Posterior cingulate gyrus (tissue), 11 donors: ENCODE measurements at regions not wholly inside any gene's neighbourhood (a gene's known extent, or its start where the extent isn't known, plus 50 kb on each side); places are given as distances from the start of the nearest gene placed in this dataset.

Experiments
- DNase-seq, 10 donors: peaks; one replicate each; pipeline versions ENCODE4 v3.0.0 to v3.0.0-alpha.2; 2020 to 2021; ENCODE audit warnings: mixed read lengths in 3 of 10
- intact Hi-C: fragments of 100-400 bp; cut with DNase I; formaldehyde crosslinking; loops from one replicate; pipeline ENCODE4 v1.15.1; 2023

DNA sequence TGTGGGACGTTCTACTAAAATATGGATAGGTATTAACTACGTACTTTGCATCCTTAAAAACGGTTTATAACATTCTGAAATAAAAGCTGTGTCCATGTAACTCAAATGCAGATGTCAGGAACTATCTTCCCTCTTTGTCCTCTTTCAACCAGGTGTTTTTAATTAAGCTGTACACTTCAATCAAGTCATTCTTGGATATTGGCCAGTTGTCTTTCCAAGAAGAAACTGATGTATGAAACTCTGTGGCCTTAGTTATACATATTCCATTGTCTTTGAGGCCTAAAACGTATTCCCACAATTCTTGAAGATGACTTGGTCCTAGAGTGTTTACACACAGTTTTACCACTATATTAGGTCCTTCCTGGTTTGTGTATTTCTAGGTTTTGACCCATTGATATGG is 249.0 kb upstream of the CNTN5 start:
- DNase-seq = no peak
- intact Hi-C loops = no loop called here

DNA sequence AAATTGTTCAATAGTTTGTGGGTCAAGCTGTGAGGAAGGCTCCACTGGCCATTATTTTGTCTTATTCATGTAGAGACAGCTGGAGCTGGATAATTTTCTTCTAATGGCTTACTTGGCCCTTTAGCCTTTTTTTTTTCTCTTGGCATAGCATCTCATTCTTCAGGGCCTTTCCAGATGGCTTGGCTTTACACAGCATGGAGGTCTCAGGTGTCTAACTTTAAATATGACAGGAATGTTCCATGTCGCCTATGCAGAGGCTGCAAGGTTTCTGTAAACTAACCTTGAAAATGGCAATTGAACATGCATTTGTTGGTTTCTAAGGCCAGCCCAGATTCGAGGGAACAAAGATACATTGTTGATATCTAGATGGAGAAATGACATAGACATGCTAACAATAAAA is 247.9 kb upstream of the CNTN5 start:
- DNase-seq = no peak
- intact Hi-C loops = no loop called here

DNA sequence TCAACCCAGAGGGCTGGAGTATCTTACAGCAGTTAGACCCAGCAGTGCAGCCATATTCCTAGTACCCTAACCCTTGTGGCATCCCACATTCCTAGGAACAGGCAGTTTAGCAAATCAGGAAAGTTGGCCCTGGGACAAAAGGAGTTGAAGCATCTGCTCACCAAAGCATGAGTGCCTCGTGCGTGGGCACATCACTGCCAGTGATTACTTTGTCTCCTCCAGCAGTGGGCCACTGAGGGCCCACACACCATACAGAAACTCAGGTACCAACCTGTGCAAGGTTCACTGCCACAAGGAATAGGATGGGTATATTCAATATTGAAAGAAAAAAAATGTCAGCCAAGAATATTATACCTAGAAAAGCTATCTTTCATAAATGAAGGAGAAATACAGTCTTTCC is 227.5 kb upstream of the CNTN5 start:
- intact Hi-C loops = no loop called here
- peak in 2 of 10 donors; percentile 28 to 58 for DNase-seq

DNA sequence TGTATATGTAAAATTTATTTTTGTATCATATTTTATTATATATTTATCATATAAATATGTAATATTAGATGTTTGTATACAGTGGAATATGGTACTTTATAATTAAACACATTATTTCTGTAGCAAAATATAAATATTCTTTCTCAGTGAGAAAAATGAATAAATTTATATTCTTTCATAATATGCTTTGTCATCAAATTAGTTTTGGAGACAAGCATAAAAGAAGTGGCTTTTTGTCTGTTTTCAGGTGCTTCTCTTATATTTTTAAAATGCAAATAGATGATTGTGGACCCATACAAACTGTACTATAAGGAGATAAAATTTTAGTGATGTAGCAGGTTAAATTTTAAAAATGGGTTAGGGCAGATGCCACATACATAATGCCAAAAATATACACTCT is 222.4 kb upstream of the CNTN5 start:
- intact Hi-C loops = no loop called here
- no peak for DNase-seq

DNA sequence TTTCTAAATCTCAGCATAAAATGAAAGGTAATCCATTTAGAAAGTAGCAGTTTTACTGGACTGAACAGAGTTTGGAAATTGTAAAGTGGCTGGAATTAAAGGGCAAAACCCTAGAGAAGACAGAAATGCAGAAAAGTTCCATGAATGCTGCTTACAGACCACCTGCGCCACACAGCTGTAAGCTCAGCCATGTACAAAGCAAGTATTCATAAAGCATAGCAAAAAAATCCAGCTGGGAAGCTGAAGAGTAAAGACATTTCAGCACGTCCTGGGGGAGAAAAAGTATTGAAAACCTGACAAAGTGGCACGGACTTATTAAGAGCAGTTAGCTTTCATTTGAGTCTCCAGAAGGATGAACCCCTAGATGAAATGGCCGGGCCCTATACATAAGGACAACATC is 220.1 kb upstream of the CNTN5 start:
- intact Hi-C loops = no loop called here
- no peak for DNase-seq

DNA sequence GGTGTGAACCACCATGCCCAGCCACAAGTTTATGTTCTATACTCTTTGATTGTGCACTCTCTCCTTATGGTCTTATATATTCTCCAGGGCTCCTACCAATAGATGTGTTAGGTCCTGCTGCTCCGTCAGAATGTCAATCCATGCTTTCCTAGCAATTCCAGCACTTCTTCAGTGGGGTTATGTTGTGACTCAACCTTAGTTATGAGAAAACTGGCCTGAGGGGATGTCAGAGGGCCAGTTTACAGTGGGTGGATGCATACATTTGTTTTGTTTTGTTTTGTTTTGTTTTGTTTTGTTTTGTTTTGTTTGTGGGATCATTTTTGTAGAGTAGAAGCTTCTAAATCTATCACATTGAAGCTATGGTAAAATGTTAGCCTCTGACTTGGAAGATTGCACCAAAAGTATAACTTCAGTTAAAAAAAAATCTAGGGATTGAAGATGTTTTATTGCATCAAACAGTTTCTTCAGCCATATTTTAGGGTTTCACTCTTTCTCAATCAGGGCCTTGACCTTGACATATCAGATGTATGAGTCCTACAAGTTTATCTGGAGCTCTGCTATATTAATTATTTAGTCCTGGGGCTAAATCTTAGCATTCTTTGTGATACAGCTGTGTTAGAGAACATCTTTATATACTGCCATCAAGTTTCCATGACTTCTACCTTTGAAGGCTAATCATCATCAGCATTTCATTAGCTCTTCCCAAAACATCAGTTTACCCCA is 191.6 kb upstream of the CNTN5 start:
- intact Hi-C loops = no loop called here
- no peak for DNase-seq

DNA sequence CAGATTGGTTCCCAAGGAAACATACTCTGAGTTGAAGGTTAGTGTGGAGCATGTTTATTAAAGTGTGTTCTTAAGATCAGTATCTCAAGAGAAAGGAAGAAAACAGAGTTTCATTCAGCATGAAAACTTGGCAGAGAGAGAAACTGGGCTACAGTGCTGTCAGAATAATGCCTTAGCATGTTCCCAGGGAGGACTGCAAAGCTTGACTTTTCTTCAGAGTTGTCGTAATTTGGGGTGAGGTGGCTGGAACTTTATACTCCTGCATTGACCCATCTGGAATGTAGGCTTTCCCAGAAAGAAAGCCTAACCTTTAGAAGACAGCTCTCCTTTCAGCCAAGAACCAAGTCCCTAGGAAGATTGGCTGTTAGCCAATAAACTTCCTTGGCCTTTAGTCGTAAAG is 190.8 kb upstream of the CNTN5 start:
- intact Hi-C loops = no loop called here

DNA sequence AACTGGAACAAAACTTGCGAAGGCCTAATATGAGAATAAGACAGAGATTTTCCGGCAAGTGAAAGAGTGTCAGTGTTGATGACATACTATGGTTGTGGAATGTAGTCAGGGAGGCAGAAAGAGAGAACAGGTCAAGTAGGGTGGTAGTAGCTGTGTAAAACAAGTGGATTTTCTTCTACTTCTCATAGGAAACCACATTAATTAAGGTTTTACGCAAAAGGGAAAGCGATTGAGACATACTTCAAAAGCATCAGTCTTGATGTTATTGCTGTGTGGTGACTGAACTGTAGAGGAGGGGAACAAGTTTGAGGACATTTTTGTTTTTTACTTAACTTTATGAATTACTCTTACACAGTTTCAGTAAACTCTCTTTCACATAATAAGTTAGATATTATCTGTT is 186.0 kb upstream of the CNTN5 start:
- intact Hi-C loops = no loop called here
- DNase-seq = no peak

More for the DNA sequence above, 190.8 kb upstream of the CNTN5 start:
- no peak for DNase-seq

DNA sequence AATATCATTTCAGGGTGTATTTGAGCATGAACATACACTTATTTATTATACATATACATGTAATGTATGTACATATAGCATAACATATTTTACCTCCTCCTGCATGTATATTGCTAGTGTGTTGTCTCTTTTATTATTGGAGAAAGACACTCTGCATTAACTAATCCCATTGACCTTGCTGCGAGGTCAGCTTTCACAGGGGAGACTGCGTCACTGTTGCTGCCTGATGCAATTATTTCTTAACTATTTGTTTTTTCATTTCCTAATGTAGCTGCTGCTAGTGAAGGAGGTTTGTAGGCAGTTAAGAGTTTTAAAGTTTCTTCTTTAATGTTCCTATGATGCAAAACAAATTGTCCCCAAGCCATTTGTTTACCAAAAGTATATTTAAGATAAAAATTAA is 185.4 kb upstream of the CNTN5 start:
- intact Hi-C loops = no loop called here
- DNase-seq = no peak

DNA sequence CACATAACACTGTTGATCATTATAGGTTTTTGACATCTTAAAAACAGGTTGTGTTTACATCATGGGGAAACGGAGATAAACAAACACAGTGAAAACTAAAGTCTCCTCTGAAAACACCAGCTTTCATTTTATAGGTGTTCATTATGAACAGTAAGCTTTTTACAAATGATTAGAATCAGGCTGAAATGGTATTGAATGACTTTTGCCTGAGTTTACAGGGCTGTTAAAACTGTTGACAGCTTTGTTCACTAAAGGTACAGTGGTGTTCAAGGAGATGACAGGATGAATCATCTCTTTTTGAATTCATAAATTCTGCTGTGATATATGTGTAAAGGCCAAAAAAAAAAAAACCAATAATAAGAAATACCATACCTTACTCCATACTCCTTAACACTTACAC is 184.6 kb upstream of the CNTN5 start:
- no peak for DNase-seq
- intact Hi-C loops = no loop called here

DNA sequence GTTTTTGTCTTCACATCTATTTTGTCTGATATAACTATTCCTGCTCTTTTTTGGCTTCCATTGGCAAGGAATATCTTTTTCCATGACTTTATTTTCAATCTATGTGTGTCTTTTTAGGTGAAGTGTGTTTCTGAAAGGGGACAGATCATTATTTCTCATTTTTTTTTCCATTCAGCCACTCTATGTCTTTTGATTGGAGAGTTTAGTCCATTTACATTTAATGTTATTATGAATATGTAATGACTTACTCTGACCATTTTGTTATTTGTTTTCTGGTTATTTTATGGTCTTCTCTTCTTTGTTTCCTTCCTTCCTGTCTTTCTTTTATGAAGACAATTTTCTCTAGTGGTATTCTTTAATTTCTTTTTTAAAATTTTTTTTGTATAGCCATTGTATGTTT is 178.6 kb upstream of the CNTN5 start:
- DNase-seq = no peak
- intact Hi-C loops = no loop called here

DNA sequence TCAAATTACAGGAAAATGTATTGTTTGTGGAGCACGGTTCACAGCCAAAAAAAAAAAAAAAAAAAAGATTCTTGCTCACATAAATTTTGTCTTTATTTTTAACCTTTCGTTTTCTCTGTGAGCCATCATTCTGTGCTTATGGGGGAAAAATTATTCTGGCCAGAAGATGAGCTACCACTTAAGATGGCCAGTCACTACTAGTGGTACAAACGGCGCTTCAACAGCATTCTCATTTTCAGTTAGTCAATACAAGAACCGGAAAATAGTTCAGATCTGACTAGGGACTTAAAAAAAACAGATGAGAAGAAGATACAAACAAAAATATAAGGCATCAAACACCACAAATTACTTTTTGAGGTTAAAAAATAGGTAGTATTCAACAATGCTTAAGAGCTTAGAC is 158.6 kb upstream of the CNTN5 start:
- DNase-seq = no peak
- intact Hi-C loops = no loop called here

DNA sequence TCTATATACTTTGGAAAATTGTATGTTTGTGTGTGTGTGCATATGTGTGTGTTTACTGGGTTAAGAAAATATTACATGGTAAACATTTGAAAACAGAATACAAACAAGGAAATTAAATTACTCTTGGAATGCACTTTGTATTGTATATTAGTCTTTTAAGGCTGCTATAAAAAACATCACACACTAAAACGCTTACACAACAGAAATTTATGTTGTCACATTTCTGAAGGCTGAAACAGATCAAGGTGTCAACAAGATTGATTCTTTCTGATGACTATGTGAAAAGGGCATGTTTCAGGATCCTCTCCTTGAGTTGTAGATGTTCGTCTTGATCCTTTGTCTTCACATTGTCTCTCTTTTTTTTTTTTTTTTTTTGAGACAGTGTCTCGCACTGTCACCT is 149.1 kb upstream of the CNTN5 start:
- no peak for DNase-seq
- intact Hi-C loops = no loop called here

DNA sequence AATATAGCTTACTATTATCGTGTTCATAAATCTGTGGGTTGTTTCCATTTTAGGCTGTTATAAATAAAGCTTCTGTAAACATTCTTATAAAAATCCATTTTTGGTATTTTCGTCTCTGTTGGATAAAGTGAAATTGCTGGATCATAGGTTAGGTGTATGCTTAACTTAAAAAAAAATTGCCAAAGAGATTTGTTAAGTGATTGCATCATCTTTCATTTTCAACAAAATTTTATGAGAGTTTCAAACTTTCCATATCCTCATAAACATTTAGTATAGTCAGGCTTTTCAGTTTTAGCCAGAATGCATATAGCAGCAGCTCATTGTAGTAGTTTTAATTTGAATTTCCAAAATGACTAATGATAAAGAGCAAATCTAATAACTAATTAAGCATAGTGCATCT is 146.7 kb upstream of the CNTN5 start:
- intact Hi-C loops = no loop called here
- no peak for DNase-seq

DNA sequence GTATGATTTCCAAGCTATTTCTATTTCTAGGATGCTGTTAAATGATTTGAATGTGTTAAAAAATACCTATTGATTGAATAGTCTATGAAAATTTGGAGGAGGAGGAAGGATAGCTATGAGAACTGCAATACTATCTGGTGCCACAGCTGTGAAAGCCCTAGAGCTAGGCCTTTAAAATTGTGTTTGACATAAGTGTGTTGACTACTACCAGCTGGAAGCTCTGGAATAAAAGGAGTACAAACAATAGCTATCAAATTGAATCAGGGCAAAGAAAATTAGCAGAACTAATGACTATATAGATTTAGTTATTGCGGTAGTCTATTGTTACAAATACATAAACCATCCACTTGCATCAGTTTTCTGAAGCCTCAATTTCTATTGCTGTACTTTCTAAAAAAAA is 124.8 kb upstream of the CNTN5 start:
- DNase-seq = no peak
- intact Hi-C loops = no loop called here

DNA sequence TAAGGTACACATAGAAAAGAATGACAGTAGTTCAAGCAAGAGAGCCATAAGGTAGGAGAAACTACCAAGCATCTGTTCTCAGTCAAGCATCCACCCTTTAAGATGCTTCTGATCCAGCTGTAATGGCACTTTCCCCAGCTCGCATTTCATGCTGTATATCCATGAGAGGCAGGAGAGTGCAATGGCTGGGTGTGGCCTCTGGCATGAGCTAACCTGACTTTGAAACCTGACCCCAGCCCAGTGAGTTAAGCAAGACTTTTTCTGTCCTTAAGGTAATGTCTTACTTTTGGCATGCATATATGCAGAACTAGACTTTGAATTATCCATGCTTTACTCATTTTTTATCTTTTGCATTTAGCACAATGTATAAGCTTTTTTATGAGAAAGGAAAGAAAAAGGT is 79.8 kb upstream of the CNTN5 start:
- DNase-seq = no peak
- intact Hi-C loops = no loop called here

DNA sequence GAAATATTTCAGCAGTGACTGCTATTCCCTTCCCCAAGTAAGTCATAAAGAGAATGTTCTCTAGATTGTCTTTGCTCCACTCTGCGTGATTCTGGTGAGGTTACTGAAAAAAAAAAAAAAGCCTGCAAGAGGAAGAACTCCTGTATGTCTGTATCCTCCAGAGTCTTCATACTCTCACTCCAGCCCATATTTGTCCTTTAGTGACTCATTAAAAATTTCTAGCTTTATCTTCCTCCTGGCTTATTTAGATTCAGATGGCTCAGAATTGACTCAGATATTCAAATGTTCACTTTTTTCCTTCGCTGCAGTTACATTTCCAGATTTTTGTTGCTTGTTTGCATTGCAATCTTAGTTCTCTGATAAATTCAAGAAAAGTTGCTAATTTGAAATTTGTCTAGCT is 76.3 kb upstream of the CNTN5 start:
- DNase-seq = no peak
- intact Hi-C loops = no loop called here

DNA sequence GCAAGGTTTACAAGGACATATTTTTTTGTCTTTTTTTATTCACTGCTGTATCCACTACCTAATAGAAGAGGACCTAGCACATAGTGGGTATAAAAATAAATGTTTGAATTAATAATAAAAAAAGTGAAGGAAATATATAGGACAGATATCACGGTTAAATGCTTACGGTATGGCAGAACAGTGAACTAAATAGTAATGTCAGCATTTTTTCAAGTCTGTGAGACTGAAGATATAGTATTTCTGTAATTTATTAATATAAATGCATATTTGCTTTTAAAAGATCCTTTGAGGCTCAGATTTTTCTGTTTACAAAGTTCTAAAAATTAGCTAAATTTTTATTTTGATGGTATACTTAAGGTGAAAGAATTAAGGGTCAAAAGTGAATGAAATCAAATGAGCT is 68.6 kb upstream of the CNTN5 start:
- no peak for DNase-seq
- intact Hi-C loops = no loop called here

DNA sequence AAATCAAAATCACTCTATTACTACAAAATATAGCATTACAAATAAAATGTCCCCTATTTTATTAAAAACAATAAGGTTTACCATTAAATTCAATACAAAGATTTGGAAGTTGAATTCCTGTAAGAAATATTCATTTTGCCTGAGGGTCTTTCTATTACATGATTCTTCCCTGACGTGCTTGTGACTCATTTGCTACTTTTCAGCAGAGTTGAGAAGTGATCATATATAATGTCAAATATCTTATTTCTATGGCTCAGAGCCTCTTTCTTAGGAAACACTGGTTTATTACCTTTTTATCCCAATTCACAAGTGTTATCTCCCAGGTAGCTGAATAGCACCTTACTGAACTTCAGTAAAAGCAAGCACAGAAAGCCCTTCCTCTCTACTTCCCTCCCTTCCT is 65.2 kb upstream of the CNTN5 start:
- DNase-seq = no peak
- intact Hi-C loops = no loop called here

DNA sequence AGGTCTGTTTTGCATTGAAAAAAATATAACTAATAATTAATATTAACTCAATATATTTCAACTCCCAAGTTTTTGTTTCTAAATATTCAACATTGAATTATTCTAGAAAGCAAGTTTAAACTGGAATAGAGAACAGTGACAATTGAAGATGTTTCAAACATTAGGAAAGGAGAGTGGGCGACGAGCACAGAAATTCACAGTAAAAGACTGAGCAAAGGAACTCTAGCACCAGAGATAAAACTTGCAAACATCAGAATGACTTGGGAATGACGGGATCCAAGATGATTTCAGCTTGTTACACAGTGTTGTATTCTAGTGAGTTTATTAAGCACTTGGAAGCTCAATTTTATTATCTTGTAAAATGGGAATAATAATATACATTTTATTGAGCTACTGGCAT is 56.6 kb upstream of the CNTN5 start:
- intact Hi-C loops = no loop called here
- no peak for DNase-seq

DNA sequence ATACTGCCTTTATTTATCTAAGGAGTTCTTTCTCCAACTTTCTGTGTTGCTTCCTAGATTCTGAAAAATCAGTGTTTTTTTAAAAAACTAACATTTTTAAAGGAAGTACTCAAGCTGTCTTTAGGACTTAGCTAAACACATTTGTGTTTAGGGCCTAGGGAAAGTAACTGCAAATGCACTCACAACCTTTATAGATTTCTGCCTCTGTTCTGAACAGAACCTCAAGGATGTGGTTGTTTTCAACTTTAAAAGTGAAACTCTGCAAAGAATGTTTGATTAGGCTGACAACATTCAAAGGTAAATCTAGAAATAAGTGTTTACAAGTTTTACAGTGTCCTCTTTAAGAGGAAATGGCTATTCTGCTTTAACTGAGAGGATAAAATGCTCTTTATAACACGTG is 55.4 kb upstream of the CNTN5 start:
- intact Hi-C loops = no loop called here
- no peak for DNase-seq

DNA sequence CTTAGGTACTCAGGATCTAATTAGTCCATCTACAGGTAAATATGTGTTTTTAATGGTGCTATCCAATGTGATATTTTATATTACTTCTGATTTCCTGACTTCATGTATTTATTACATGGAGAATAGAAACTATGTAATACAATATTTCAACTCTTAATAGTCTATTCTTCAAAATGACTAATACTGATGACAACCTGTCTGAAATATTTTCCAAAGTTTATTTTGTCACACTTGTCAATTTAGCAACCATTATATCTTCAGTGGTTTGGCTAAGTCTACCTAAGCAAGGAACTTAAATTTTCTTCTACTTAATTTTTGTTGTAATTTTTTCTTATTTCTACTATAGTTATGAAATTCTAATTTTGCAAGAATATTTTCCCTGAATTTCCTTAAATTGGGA is 55.0 kb upstream of the CNTN5 start:
- DNase-seq = no peak
- intact Hi-C loops = no loop called here

DNA sequence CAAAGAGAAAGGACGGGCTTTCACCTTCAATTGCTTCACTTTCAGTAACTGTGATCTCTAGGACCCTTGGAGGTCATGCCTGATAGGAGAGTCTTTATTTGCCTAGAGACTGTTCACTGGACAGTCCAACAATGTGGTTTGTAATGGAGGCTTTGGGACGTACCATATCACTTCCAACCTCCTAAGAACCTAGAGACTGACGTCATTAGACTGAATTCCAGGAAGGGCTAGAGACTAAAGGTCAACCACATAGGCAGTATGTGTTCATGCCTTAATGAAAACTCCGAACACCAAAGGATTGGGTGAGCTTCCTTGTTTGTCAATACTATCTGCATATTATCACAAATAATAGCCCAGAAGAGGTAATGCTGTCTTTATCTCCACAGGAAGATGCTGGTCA is 53.7 kb upstream of the CNTN5 start:
- intact Hi-C loops = no loop called here

More for the DNA sequence above, 53.7 kb upstream of the CNTN5 start:
- no peak for DNase-seq
